T-cell (primary cell): ENCODE measurements at regions not wholly inside any gene's neighbourhood (a gene's known extent, or its start where the extent isn't known, plus 50 kb on each side); places are given as distances from the start of the nearest gene placed in this dataset.
A peak's percentile ranks its signal among the peaks of the same experiment; 100 is the strongest.
"Not testable (repeated sequence)": the region's sequence is repeated elsewhere in the genome, so short reads cannot be mapped to it uniquely, and the experiment has no call there.

Experiments used
- ATAC-seq, 4 experiments: fragments of 200-7000 bp in 3 of 4; fragments of 150-1000 bp in 1 of 4; cut with Tn5 transposase; replicated peaks in 1 of 4; 1 replicate in 3 of 4; 2 replicates in 1 of 4; pipeline ENCODE4 v1.10.0; 2021; ENCODE audit warnings: moderate library complexity in 3 of 4, mild to moderate bottlenecking in 2 of 4, moderate number of reproducible peaks in 1 of 4
- CTCF ChIA-PET, 2 donors: fragments of 300-600 bp; sonication (Branson Sonifier 250); formaldehyde crosslinking; loops; one replicate each; lab custom pipeline; 2022; ENCODE audit warnings: antibody characterized with exemption in 2 of 2; lab: Charles Lee
- POLR2A ChIA-PET, 2 donors: fragments of 300-600 bp; sonication (Branson Sonifier 250); formaldehyde crosslinking; loops; one replicate each; lab custom pipeline; 2022; ENCODE audit warnings: antibody characterized with exemption in 2 of 2; lab: Charles Lee
- DNase-seq, 35 experiments: peaks; one replicate each; pipeline versions ENCODE4 v3.0.0 to v3.0.0-alpha.2; 2013 to 2023
- H3K27ac ChIP-seq: one replicate; pipeline ENCODE4 v1.5.1; 2013; ENCODE audit warnings: low read length
- H3K27me3 ChIP-seq, 2 experiments: replicated peaks in 1 of 2; 1 replicate in 1 of 2; 2 replicates in 1 of 2; pipeline versions ENCODE4 v1.6.1 to v1.7.0; 2013; ENCODE audit warnings: low read length in 1 of 2, mixed read lengths in 1 of 2; ENCODE audit not compliant: control insufficient read depth in 2 of 2, insufficient read depth in 2 of 2; ENCODE audit errors: extremely low read depth in 1 of 2
- H3K36me3 ChIP-seq, 2 donors: 1 replicate in 1 of 2; 2 replicates in 1 of 2; pipeline versions ENCODE4 v1.6.1 to v1.7.0; 2013; ENCODE audit warnings: low read length in 1 of 2; ENCODE audit not compliant: control insufficient read depth in 2 of 2, insufficient read depth in 1 of 2; ENCODE audit errors: extremely low read depth in 1 of 2
- H3K4me1 ChIP-seq, 2 experiments: 1 replicate in 1 of 2; 2 replicates in 1 of 2; pipeline versions ENCODE4 v1.6.1 to v1.7.0; 2013; ENCODE audit warnings: low read length in 2 of 2, mixed read lengths in 1 of 2; ENCODE audit not compliant: insufficient read depth in 2 of 2, control insufficient read depth in 1 of 2; ENCODE audit errors: extremely low read depth in 1 of 2
- H3K4me3 ChIP-seq, 2 donors: 1 replicate in 1 of 2; 2 replicates in 1 of 2; pipeline versions ENCODE4 v1.5.1 to v1.7.0; 2013; ENCODE audit warnings: mild to moderate bottlenecking in 2 of 2, low read length in 1 of 2, moderate library complexity in 1 of 2; ENCODE audit not compliant: control insufficient read depth in 1 of 2; ENCODE audit errors: extremely low read depth in 1 of 2
- H3K9me3 ChIP-seq: 2 replicates; pipeline ENCODE4 v1.7.0; 2013
- H3K27ac Mint-ChIP-seq, 2 donors: one replicate each; pipeline ENCODE4 v1.8.0; 2020 to 2021; ENCODE audit warnings: mild to moderate bottlenecking in 2 of 2, mixed read lengths in 2 of 2
- H3K27me3 Mint-ChIP-seq, 2 donors: one replicate each; pipeline ENCODE4 v1.8.0; 2021 to 2022; ENCODE audit warnings: mixed read lengths in 2 of 2
- H3K36me3 Mint-ChIP-seq: one replicate; pipeline ENCODE4 v1.8.0; 2021; ENCODE audit warnings: mixed read lengths
- H3K4me1 Mint-ChIP-seq, 3 donors: one replicate each; pipeline ENCODE4 v1.8.0; 2020 to 2022; ENCODE audit warnings: mixed read lengths in 3 of 3, mild to moderate bottlenecking in 1 of 3
- H3K4me3 Mint-ChIP-seq, 3 donors: one replicate each; pipeline ENCODE4 v1.8.0; 2020 to 2022; ENCODE audit warnings: mild to moderate bottlenecking in 3 of 3, mixed read lengths in 3 of 3, moderate library complexity in 3 of 3
- H3K9me3 Mint-ChIP-seq, 3 donors: one replicate each; pipeline ENCODE4 v1.8.0; 2020 to 2022; ENCODE audit warnings: mixed read lengths in 3 of 3
- WGBS: methylation state at CpG from one replicate; pipeline ENCODE4 v1.1.5; 2013; ENCODE audit warnings: missing lambda C conversion rate; ENCODE audit not compliant: insufficient coverage; 5-methylcytosine and 5-hydroxymethylcytosine counted together

DNA sequence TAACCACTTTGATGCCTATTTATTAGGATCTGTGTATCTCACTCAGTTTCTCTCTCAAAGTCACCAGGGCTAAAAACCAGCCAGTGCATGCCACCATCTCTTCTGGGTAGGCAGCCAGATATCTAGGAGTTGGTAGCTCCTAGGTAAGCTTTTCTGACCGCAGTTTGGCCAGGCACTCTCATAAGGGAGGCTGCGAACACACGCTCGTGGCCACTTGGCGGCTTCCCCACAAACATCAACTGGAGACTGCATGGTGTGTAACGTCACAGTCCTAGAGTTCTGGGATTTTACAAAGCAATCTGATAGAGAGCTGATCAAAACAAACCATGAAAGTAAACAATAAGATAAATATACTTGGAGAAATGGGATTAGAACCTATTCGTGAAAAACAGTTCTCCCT, 424.3 kb upstream of the ACVR2A start:
- Histone ChIP-seq H3K9me3 (no peaks in the 10 kb centered on the region), H3K27ac (no peak overlapping the region), H3K4me1 (no peaks in the 10 kb centered on the region), H3K4me3 (no peak overlapping the region), H3K36me3 (no peaks in the 10 kb centered on the region), H3K27me3 (no peaks in the 10 kb centered on the region)
- H3K4me3 Mint-ChIP-seq, result no peak overlapping the region
- CTCF ChIA-PET, result interaction anchor here in 1 of 2 donors (0.6 kb wide), 1 partner anchor 1184 kb away, joined by 4 read pairs; no protein-coding TSS in a partner anchor
- peaks cover 3 to 12% of the 10 kb centered on the region in 2 donors for H3K27me3 Mint-ChIP-seq
- no peak for ATAC-seq
- no peaks in the 10 kb centered on the region for H3K36me3 Mint-ChIP-seq
- no peaks in the 10 kb centered on the region for H3K9me3 Mint-ChIP-seq
- DNase-seq, result no peak
- H3K27ac Mint-ChIP-seq, result no peak overlapping the region
- H3K4me1 Mint-ChIP-seq, result peaks cover 0 to 4% (median 0%) of the 10 kb centered on the region in 3 donors
- POLR2A ChIA-PET, result no interaction called here
- no CpG with 5 or more reads among the region's 7 CpGs for WGBS

DNA sequence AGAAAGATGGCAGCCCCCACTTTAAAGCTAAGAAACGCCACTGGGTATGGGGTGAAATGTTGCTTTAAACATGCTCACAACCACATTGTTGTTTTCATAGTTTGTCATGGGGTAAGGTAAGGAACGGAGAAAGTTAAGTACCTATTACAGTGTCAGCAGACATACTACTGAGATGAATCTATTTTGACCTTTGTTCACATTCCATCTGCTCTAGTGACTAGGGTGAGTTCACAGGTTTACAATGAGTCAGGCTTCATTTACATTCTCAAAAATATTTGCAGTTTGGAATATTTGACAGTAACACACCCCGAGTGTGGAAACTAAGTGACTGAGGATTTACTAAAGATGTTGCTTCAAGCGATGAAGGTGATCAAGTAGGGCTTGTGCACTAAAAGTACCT, 428.7 kb upstream of the ACVR2A start:
- H3K27ac ChIP-seq, result no peak overlapping the region
- no peaks in the 10 kb centered on the region for H3K36me3 ChIP-seq
- H3K9me3 ChIP-seq, result no peaks in the 10 kb centered on the region
- DNase-seq, result no peak
- H3K27ac Mint-ChIP-seq, result no peak overlapping the region
- peaks cover 0 to 18% (median 17%) of the 10 kb centered on the region in 3 donors for H3K9me3 Mint-ChIP-seq
- ChIA-PET CTCF (no interaction called here), POLR2A (no interaction called here)
- H3K4me1 Mint-ChIP-seq, result peaks cover 0 to 3% (median 0%) of the 10 kb centered on the region in 3 donors
- no peak overlapping the region for H3K4me3 Mint-ChIP-seq
- H3K27me3 ChIP-seq, result no peaks in the 10 kb centered on the region
- peaks cover 3 to 12% of the 10 kb centered on the region in 2 donors for H3K27me3 Mint-ChIP-seq
- no peaks in the 10 kb centered on the region for H3K4me1 ChIP-seq
- peaks cover 1% of the 10 kb centered on the region for H3K36me3 Mint-ChIP-seq
- no peak overlapping the region for H3K4me3 ChIP-seq
- no peak for ATAC-seq
- WGBS, result no CpG with 5 or more reads among the region's 4 CpGs

DNA sequence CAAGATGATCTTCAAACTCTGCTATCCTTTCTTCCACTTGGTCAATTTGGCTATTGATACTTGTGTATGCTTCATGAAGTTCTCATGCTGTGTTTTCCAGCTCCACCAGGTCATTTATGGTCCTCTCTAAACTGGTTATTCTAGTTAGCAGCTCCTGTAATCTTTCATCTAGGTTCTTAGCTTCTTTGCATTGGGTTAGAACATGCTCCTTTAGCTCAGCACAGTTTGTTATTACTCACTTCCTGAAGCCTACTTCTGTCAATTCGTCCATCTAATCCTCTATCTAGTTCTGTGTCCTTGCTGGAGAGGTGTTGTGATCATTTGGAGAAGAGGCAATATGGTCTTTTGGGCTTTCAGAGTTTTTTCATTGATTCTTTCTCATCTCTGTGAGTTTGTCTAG, 430.2 kb upstream of the ACVR2A start:
- H3K27ac ChIP-seq, H3K36me3 ChIP-seq, H3K4me1 ChIP-seq, H3K4me1 Mint-ChIP-seq, H3K4me3 ChIP-seq, POLR2A ChIA-PET, DNase-seq, H3K27me3 ChIP-seq, H3K27ac Mint-ChIP-seq, ATAC-seq, H3K4me3 Mint-ChIP-seq, H3K9me3 ChIP-seq, CTCF ChIA-PET, H3K36me3 Mint-ChIP-seq: not testable (repeated sequence)
- Mint-ChIP-seq H3K9me3 (peaks cover 0 to 23% (median 20%) of the 10 kb centered on the region in 3 donors), H3K27me3 (peaks cover 3 to 12% of the 10 kb centered on the region in 2 donors)
- WGBS, result no CpG with 5 or more reads among the region's 1 CpG

DNA sequence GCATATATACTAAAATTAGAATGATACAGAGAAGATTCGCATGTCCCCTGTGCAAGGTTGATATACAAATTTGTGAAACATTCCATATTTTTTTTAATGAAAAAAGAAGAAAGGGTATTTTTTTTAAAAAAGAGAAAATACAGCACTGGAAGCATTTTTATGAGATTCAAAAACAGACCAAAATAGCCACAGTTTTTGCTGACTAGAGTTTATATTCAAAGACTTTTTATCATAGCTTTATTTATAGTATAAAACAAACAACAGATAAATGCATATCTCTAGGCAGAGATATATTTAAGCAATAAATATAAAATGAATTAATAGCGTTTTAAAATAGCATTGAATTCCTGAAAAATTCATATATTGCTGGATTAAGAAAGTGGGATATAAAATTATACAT, 436.5 kb upstream of the ACVR2A start:
- no peaks in the 10 kb centered on the region for H3K4me1 ChIP-seq
- no CpG with 5 or more reads among the region's 2 CpGs for WGBS
- H3K36me3 ChIP-seq, result no peaks in the 10 kb centered on the region
- ChIA-PET CTCF (interaction anchor here in 1 of 2 donors (0.5 kb wide), 1 partner anchor 1089 kb away, joined by 3 read pairs; no protein-coding TSS in a partner anchor), POLR2A (no interaction called here)
- H3K9me3 Mint-ChIP-seq, result peaks cover 0 to 20% (median 5%) of the 10 kb centered on the region in 3 donors
- peaks cover 6% of the 10 kb centered on the region for H3K36me3 Mint-ChIP-seq
- H3K4me1 Mint-ChIP-seq, result peaks cover 0 to 8% (median 0%) of the 10 kb centered on the region in 3 donors
- no peak overlapping the region for H3K27ac ChIP-seq
- no peaks in the 10 kb centered on the region for H3K27me3 ChIP-seq
- no peak overlapping the region for H3K4me3 ChIP-seq
- no peaks in the 10 kb centered on the region for H3K9me3 ChIP-seq
- no peak overlapping the region for H3K4me3 Mint-ChIP-seq
- no peaks in the 10 kb centered on the region for H3K27me3 Mint-ChIP-seq
- DNase-seq, result no peak
- ATAC-seq, result no peak
- no peak overlapping the region for H3K27ac Mint-ChIP-seq

DNA sequence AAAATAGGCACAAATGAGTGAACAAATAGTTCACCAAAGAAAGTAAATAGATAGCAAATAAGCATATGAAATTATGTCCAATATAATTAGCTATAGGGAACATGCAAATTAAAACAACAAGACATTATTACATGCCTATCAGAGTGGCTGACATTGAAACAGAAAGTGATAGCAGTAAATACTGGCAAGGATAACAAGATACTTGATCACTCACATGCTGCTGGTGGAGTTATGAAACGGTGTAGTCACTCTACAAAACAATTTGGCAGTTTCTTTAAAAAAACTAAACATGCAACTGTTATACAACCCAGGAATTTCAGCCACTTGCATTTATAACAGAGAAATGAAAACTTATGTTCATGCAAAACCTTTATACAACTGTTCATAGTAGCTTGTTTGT, 439.2 kb upstream of the ACVR2A start:
- Histone ChIP-seq H3K27me3 (no peaks in the 10 kb centered on the region), H3K4me1 (no peaks in the 10 kb centered on the region), H3K36me3 (no peaks in the 10 kb centered on the region), H3K4me3 (no peak overlapping the region), H3K9me3 (no peaks in the 10 kb centered on the region), H3K27ac (no peak overlapping the region)
- Mint-ChIP-seq H3K27ac (peak overlapping the region in 1 of 2 donors; percentile 29), H3K4me3 (no peak overlapping the region), H3K4me1 (peaks cover 0 to 8% (median 0%) of the 10 kb centered on the region in 3 donors), H3K36me3 (peaks cover under 1% of the 10 kb centered on the region), H3K9me3 (peaks cover 0 to 6% (median 3%) of the 10 kb centered on the region in 3 donors), H3K27me3 (no peaks in the 10 kb centered on the region)
- ATAC-seq (no peak), DNase-seq (no peak)
- POLR2A ChIA-PET, result interaction anchor here in 1 of 2 donors (0.6 kb wide), 1 partner anchor 714 kb away, joined by 3 read pairs; no protein-coding TSS in a partner anchor
- no CpG with 5 or more reads among the region's 1 CpG for WGBS
- CTCF ChIA-PET, result no interaction called here

DNA sequence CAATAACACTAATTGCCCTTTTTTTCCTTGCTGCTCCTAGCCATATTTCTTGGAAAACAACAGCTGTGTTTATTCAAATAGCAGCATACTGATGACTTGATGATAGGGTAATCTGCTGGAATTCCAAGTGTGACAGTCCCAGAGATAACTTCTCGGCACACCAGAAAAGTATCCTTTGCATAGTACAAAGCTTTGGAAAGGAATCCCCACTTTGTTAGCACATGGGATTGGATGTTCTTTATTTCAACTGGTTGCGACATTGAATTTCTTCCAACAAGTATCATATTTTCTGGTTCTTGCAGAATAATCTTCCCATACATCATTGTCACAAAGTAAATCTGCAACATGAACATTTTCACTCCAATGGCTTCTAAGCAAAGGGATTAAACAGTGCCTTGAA, 445.8 kb upstream of the ACVR2A start:
- DNase-seq, result no peak
- Mint-ChIP-seq H3K27ac (no peak overlapping the region), H3K27me3 (no peaks in the 10 kb centered on the region), H3K4me3 (no peak overlapping the region), H3K9me3 (peaks cover 0 to 2% (median 0%) of the 10 kb centered on the region in 3 donors), H3K4me1 (no peaks in the 10 kb centered on the region), H3K36me3 (no peaks in the 10 kb centered on the region)
- Histone ChIP-seq H3K27ac (no peak overlapping the region), H3K36me3 (no peaks in the 10 kb centered on the region), H3K27me3 (no peaks in the 10 kb centered on the region), H3K4me3 (no peak overlapping the region), H3K9me3 (no peaks in the 10 kb centered on the region), H3K4me1 (no peaks in the 10 kb centered on the region)
- WGBS, result no CpG with 5 or more reads among the region's 2 CpGs
- no peak for ATAC-seq
- ChIA-PET CTCF (no interaction called here), POLR2A (no interaction called here)

- no peak for ATAC-seq
- no CpG with 5 or more reads among the region's 2 CpGs for WGBS
Measured at GRCh38 chr2:147398301-147398700, 446.5 kb upstream of the ACVR2A start.

More at GRCh38 chr2:147398301-147398700, 446.5 kb upstream of the ACVR2A start:
- Mint-ChIP-seq H3K27ac (no peak overlapping the region), H3K4me3 (no peak overlapping the region), H3K36me3 (no peaks in the 10 kb centered on the region), H3K27me3 (no peaks in the 10 kb centered on the region), H3K9me3 (no peaks in the 10 kb centered on the region), H3K4me1 (no peaks in the 10 kb centered on the region)
- Histone ChIP-seq H3K4me3 (no peak overlapping the region), H3K9me3 (no peaks in the 10 kb centered on the region), H3K36me3 (no peaks in the 10 kb centered on the region), H3K27me3 (no peaks in the 10 kb centered on the region), H3K4me1 (no peaks in the 10 kb centered on the region), H3K27ac (no peak overlapping the region)
- DNase-seq, result no peak
- CTCF ChIA-PET, result no interaction called here
- POLR2A ChIA-PET, result no interaction called here
